ENCODE measurements at regions not wholly inside any gene's neighbourhood (a gene's known extent, or its start where the extent isn't known, plus 50 kb on each side); places are given as distances from the start of the nearest gene placed in this dataset.

DNA sequence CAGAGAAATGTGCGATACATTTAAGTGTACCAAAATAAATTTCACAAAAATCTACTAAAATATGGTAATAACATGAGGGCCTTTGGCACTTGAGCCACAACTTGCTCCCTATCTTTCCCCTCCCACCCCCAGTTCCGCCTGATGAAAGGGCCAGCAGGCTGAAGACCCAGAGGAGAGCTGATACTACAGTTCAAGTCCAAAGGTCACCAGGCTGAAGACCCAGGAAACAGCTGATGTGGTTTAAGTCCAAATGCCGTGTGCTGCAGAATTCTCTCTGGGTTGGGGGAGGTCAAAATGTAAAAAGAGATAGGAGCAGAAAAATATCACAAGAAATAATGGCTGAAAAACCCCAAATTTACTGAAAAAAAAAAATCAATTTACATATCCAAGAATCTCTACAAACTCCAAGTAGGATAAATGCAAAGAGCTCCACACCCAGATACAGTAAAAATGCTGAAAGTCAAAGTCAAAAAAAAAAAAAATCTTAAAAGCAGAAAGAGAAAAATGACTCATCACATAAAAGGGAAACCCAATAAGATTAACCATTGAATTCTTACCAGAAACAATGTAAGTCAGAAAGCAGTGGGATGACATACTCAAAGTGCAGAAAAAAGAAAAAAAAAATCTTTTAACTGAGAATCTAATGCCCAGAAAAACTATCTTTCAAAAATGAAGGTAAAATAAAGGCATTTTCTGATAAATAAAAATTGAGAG lies 452.1 kb upstream of the ASIC2 start:
- Histone ChIP-seq H3K36me3 (replicated peaks in 1 of 2; ENCODE audit: control insufficient read depth in 1 of 2, insufficient read depth in 2 of 2, low read length in 2 of 2) (no peaks in the 10 kb centered on the region), H3K4me2 (replicated peaks; ENCODE audit: extremely low read depth, low read length, poor library complexity, severe bottlenecking) (no peak overlapping the region), H3K9me3 (replicated peaks in 1 of 2; ENCODE audit: control insufficient read depth in 1 of 2, insufficient read depth in 1 of 2, low read length in 2 of 2) (no peaks in the 10 kb centered on the region), H3K9ac (ENCODE audit: insufficient read depth, low read length, poor library complexity, severe bottlenecking) (no peak overlapping the region), H3K27me3 (ENCODE audit: control insufficient read depth in 2 of 2, insufficient read depth in 2 of 2, low read length in 2 of 2) (peaks cover 0 to 5% of the 10 kb centered on the region in 2 donors), H3K4me3 (replicated peaks in 1 of 3; ENCODE audit: low read depth in 2 of 3, low read length in 3 of 3) (no peak overlapping the region), H3K79me2 (ENCODE audit: insufficient read depth, low read length) (no peaks in the 10 kb centered on the region), H4K20me1 (ENCODE audit: insufficient read depth, low read length) (no peaks in the 10 kb centered on the region), H2AFZ (ENCODE audit: insufficient read depth, low read depth, low read length, poor library complexity, severe bottlenecking) (no peak overlapping the region), H3K27ac (ENCODE audit: low read depth in 1 of 2, low read length in 2 of 2) (no peak overlapping the region), H3K4me1 (ENCODE audit: control insufficient read depth in 1 of 2, insufficient read depth in 2 of 2, low read length in 2 of 2) (no peaks in the 10 kb centered on the region)
- intact Hi-C loops (cut with micrococcal nuclease) = no loop called here
- Mint-ChIP-seq H3K27ac (peak overlapping the region in 1 of 7 donors; percentile 3), H3K27me3 (ENCODE audit: low read depth in 3 of 3) (peaks cover 3 to 17% (median 8%) of the 10 kb centered on the region in 3 donors), H3K4me1 (no peaks in the 10 kb centered on the region), H3K4me3 (no peak overlapping the region), H3K36me3 (no peaks in the 10 kb centered on the region), H3K9me3 (no peaks in the 10 kb centered on the region)
- DNase-seq = no peak
- TF ChIP-seq, protein P1, sequence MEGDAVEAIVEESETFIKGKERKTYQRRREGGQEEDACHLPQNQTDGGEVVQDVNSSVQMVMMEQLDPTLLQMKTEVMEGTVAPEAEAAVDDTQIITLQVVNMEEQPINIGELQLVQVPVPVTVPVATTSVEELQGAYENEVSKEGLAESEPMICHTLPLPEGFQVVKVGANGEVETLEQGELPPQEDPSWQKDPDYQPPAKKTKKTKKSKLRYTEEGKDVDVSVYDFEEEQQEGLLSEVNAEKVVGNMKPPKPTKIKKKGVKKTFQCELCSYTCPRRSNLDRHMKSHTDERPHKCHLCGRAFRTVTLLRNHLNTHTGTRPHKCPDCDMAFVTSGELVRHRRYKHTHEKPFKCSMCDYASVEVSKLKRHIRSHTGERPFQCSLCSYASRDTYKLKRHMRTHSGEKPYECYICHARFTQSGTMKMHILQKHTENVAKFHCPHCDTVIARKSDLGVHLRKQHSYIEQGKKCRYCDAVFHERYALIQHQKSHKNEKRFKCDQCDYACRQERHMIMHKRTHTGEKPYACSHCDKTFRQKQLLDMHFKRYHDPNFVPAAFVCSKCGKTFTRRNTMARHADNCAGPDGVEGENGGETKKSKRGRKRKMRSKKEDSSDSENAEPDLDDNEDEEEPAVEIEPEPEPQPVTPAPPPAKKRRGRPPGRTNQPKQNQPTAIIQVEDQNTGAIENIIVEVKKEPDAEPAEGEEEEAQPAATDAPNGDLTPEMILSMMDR (IDR thresholded peaks at IDR 0.05) = no peak
- no CpG with 5 or more reads among the region's 3 CpGs for WGBS (ENCODE audit: insufficient coverage)

DNA sequence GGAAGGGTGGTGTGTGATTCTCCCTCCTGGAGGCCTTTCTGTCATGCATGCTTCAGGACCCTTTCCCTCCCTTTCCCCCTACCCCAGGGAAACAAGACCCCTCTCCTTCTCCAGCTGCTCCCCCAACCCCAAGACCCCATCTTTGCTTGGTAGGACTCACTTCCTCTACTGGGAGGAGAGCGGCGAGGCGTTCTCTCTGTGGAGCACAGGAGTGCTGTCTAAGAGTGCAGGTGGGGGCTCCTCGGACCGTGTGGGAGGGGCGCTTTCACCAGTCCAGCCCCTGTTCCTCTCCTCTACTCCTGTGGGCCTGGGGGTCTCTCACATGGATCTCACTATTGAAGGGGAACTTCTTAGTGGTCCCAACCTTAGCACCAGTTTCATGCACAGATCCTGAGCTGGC lies 456.1 kb upstream of the ASIC2 start:
- Mint-ChIP-seq H3K27me3 (ENCODE audit: low read depth in 3 of 3) (peaks cover 13 to 32% (median 16%) of the 10 kb centered on the region in 3 donors), H3K4me1 (peaks cover 7% of the 10 kb centered on the region), H3K27ac (no peak overlapping the region), H3K9me3 (peaks cover 0 to 10% (median 8%) of the 10 kb centered on the region in 7 donors), H3K4me3 (no peak overlapping the region), H3K36me3 (no peaks in the 10 kb centered on the region)
- Histone ChIP-seq H3K36me3 (replicated peaks in 1 of 2; ENCODE audit: control insufficient read depth in 1 of 2, insufficient read depth in 2 of 2, low read length in 2 of 2) (no peaks in the 10 kb centered on the region), H3K27ac (ENCODE audit: low read depth in 1 of 2, low read length in 2 of 2) (no peak overlapping the region), H3K4me1 (ENCODE audit: control insufficient read depth in 1 of 2, insufficient read depth in 2 of 2, low read length in 2 of 2) (no peaks in the 10 kb centered on the region), H3K27me3 (ENCODE audit: control insufficient read depth in 2 of 2, insufficient read depth in 2 of 2, low read length in 2 of 2) (peaks cover 5 to 20% of the 10 kb centered on the region in 2 donors), H3K79me2 (ENCODE audit: insufficient read depth, low read length) (no peaks in the 10 kb centered on the region), H3K4me3 (replicated peaks in 1 of 3; ENCODE audit: low read depth in 2 of 3, low read length in 3 of 3) (no peak overlapping the region), H4K20me1 (ENCODE audit: insufficient read depth, low read length) (no peaks in the 10 kb centered on the region), H3K9me3 (replicated peaks in 1 of 2; ENCODE audit: control insufficient read depth in 1 of 2, insufficient read depth in 1 of 2, low read length in 2 of 2) (peaks cover 0 to 4% of the 10 kb centered on the region in 2 donors), H2AFZ (ENCODE audit: insufficient read depth, low read depth, low read length, poor library complexity, severe bottlenecking) (no peak overlapping the region), H3K4me2 (replicated peaks; ENCODE audit: extremely low read depth, low read length, poor library complexity, severe bottlenecking) (no peak overlapping the region), H3K9ac (ENCODE audit: insufficient read depth, low read length, poor library complexity, severe bottlenecking) (no peak overlapping the region)
- DNase-seq = no peak
- TF ChIP-seq, protein P1 (IDR thresholded peaks at IDR 0.05) = no peak
- WGBS (ENCODE audit: insufficient coverage) = no CpG with 5 or more reads among the region's 6 CpGs
- intact Hi-C loops (cut with micrococcal nuclease) = no loop called here

All from CD14-positive monocyte (primary cell).